Esophagus mucosa (tissue), 1 donor: ENCODE measurements at regions not wholly inside any gene's neighbourhood (a gene's known extent, or its start where the extent isn't known, plus 50 kb on each side); places are given as distances from the start of the nearest gene placed in this dataset.
"Not testable (repeated sequence)": the region's sequence is repeated elsewhere in the genome, so short reads cannot be mapped to it uniquely, and the experiment has no call there.

Experiments used
- ATAC-seq: fragments of 200-7000 bp; cut with Tn5 transposase; one replicate; pipeline ENCODE4 v1.9.1; 2020
- donor health status: DM: yes; HTN: yes; CAD: no.

- no peak for ATAC-seq
Measured at GRCh38 chr9:94472806-94473360, 82.0 kb upstream of the PCAT7 start.

DNA sequence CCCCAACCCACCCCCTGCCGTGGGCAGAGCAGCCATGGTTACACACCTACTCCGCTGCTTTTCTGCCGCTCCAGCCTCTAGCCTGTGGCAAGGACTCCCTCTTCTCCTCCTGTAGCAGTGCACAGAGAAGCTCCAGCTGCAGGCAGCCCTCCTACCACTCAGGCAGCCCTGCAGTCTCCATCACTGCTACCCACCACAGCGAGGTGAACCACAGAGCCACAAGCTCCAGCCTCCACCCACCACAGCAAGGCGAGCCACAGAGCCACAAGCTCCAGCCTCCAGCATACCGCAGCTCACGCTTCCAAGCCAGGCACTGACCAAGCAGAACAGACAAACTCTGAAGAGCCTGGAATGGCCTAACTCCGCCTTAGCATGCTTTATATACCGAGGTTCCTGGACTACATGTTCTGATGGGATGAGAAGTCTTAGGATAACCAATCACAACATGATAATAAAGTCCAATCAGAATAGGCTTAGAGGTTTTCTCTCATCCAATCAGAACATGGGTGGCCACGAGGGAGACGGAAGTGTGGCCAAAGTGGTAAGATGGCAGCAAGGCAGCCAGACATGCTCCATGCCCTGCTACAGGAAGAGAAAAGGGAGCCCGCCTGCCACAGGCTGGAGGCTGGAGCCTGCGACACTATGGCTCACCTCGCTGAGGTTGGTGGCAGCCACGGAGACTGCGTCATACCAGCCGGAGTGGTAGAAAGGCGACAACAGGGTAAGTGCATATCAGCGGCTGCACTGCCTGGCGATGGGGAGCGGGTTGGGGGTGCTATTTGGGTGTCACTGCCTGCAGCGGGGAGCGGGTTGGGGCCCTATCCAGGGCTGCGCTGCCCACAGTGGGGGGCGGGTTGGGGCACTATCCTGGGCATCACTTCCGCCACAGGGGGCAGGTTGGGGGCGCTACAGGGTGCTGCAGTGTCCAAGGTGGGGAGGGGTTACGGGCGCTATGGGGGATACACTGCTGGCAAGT is 75.8 kb upstream of the PCAT7 start:
- ATAC-seq, result no peak

DNA sequence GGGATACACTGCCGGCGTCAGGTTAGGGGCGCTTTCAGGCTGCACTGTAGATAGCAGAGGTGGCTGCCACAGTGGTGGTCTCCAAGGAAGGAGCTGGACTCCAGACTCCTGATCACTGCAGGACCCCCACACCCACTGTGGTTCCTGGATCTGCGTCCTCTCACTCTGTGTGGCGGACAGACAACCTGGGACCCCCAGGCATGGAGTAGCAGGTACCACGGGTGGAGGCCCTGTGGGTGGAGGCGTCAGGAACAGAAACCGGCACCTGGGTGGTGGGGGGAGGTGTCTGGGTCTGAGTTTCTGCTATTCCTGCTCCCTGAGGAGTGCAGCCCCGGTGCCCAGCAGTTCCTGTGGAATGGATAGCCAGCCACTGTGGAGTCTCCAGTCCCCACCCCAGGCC is 75.1 kb upstream of the PCAT7 start:
- ATAC-seq, result no peak

- no peak for ATAC-seq
Measured at GRCh38 chr9:94480205-94480604, 74.7 kb upstream of the PCAT7 start.

GRCh38 chr9:94482110-94482509 is 72.8 kb upstream of the PCAT7 start:
- ATAC-seq, result no peak

DNA sequence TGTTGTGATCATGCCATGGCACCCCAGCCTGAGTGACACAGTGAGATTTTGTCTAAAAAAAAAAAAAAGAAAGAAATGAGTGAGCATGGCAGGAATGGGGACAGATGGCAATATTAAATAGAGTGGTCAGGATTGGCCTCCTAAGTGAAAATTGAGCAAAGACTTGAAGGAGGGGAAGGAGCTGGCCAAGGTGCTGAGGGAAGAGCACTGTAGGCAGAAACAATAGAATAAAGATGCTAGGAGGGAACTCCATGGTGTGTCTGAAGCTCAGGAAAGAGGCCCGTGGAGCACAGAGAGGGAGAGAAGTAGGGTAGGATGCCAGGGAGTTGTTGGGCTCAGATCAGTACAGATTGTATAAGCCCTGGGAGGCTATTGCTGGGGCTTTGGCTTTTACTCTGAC is 64.4 kb upstream of the PCAT7 start:
- no peak for ATAC-seq

DNA sequence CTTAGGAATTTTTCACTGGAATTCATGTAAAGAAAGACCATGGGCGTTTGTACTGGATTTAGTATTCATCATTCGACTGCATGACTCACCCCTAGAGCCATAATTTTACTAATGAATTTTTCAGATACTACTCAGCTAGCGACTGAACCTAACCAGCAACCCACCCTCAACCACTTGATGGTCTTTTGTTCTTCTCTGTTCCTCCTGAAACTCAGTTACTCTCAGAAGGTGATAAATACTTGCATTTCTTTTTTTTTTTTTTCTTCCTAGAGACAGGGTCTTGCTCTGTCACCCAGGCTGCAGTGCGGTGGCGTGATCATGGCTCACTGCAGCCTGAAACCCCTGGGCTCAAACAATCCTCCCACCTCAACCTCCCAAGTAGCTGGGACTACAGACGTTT is 62.8 kb upstream of the PCAT7 start:
- ATAC-seq, result not testable (repeated sequence)

DNA sequence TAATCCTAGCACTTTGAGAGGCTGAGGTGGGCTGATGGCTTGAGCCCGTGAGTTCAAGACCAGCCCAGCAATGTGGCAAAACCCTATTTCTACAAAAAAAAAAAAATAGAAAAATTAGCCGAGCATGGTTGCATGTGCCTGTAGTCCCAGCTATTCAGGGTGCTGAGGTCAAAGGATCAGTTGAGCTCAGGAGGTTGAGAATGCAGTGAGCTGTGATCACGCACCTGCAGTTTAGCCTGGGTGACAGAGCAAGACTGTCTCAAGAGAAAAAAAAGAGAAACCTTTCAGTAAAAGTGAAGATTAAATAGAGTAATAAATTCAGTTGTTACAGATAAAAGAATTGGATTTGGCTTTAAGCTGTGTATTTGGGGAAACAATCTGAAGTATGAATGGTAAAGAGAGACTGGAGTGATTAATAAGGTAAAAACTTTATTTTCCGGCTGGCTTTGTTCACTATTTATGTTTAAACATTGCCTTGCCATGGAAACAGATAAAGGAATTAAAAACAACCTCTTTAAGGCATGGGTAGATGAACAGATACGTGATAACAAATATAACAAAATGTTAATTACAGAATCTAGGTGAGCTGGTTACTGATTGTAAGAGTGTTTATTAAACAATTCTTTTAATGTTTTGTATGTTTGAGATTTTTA is 56.0 kb upstream of the PCAT7 start:
- ATAC-seq, result no peak

DNA sequence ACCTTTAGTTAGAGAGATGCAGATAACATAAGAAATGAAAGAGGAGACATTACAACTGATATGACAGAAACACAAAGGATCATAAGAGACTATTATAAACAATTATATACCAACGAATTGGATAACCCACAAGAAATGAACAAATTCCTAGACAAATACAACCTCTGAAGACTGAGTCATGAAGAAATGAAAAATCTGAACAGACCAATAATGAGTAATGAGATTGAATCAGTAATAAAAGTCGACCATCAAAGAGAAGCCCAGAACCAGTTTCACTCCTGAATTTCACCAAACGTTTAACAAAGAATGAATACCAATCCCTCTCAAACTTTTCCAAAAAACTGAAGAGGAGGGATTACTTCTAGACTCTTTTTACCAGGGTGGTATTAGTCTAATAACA is 50.5 kb upstream of the PCAT7 start:
- no peak for ATAC-seq
